ENCODE measurements at regions not wholly inside any gene's neighbourhood (a gene's known extent, or its start where the extent isn't known, plus 50 kb on each side); places are given as distances from the start of the nearest gene placed in this dataset.

- no peak overlapping the region for H3K27ac Mint-ChIP-seq
Observed at GRCh38 chr14:34044373-34044637, 93.4 kb upstream of the EGLN3 start.

GRCh38 chr14:34043627-34044372, 92.9 kb upstream of the EGLN3 start:
- H3K27me3 Mint-ChIP-seq, result no peaks in the 10 kb centered on the region
- CTCF ChIA-PET, result no interaction called here
- TF ChIP-seq CTCF (IDR thresholded peaks at IDR 0.05) (no peak), EZH2 (IDR thresholded peaks at IDR 0.05; ENCODE audit: borderline replicate concordance, insufficient read depth, low read depth, low read length, poor library complexity, severe bottlenecking) (no peak)
- 55% methylated on average over 2 of the region's 4 CpGs for WGBS (ENCODE audit: insufficient coverage)
- H3K36me3 ChIP-seq (replicated peaks in 1 of 2; ENCODE audit: control extremely low read depth in 1 of 2, control insufficient read depth in 1 of 2, extremely low read depth in 1 of 2, insufficient read depth in 2 of 2, low read length in 1 of 2), result no peaks in the 10 kb centered on the region
- no peak overlapping the region for H3K27ac Mint-ChIP-seq
- no peaks in the 10 kb centered on the region for H3K9me3 ChIP-seq (ENCODE audit: control extremely low read depth in 1 of 3, control insufficient read depth in 2 of 3, insufficient read depth in 1 of 3, low read length in 2 of 3)
- H3K4me3 ChIP-seq (ENCODE audit: control extremely low read depth in 1 of 5, extremely low read depth in 1 of 5, insufficient read depth in 1 of 5, low read depth in 2 of 5, low read length in 4 of 5), result no peak overlapping the region
- no peak overlapping the region for H3K4me2 ChIP-seq (replicated peaks; ENCODE audit: low read depth, low read length, poor library complexity, severe bottlenecking)
- H3K27me3 ChIP-seq (replicated peaks in 1 of 4; ENCODE audit: control extremely low read depth in 1 of 4, control insufficient read depth in 3 of 4, insufficient read depth in 4 of 4, low read length in 3 of 4), result no peaks in the 10 kb centered on the region
- H3K4me1 Mint-ChIP-seq, result no peaks in the 10 kb centered on the region
- no peaks in the 10 kb centered on the region for H3K79me2 ChIP-seq (ENCODE audit: control insufficient read depth, insufficient read depth, low read length)
- H3K27ac ChIP-seq (ENCODE audit: low read length in 2 of 2), result no peak overlapping the region
- H3K9ac ChIP-seq (ENCODE audit: low read length), result no peak overlapping the region
- H2AFZ ChIP-seq (ENCODE audit: insufficient read depth, low read depth, low read length, poor library complexity, severe bottlenecking), result no peak overlapping the region
- no peaks in the 10 kb centered on the region for H4K20me1 ChIP-seq (ENCODE audit: control insufficient read depth, insufficient read depth, low read length, poor library complexity, severe bottlenecking)
- no peaks in the 10 kb centered on the region for H3K4me1 ChIP-seq (ENCODE audit: control insufficient read depth in 2 of 2, insufficient read depth in 2 of 2, low read length in 2 of 2)
- ATAC-seq (ENCODE audit: low read depth) (no peak), DNase-seq (no peak)
- intact Hi-C loops (cut with micrococcal nuclease), result no loop called here
- H3K4me3 Mint-ChIP-seq, result no peak overlapping the region
- POLR2A ChIA-PET, result no interaction called here
- H3K9me3 Mint-ChIP-seq (ENCODE audit: insufficient read depth), result no peaks in the 10 kb centered on the region

More at GRCh38 chr14:34044373-34044637, 93.4 kb upstream of the EGLN3 start:
- Histone ChIP-seq H2AFZ (ENCODE audit: insufficient read depth, low read depth, low read length, poor library complexity, severe bottlenecking) (no peak overlapping the region), H3K36me3 (replicated peaks in 1 of 2; ENCODE audit: control extremely low read depth in 1 of 2, control insufficient read depth in 1 of 2, extremely low read depth in 1 of 2, insufficient read depth in 2 of 2, low read length in 1 of 2) (no peaks in the 10 kb centered on the region), H3K9me3 (ENCODE audit: control extremely low read depth in 1 of 3, control insufficient read depth in 2 of 3, insufficient read depth in 1 of 3, low read length in 2 of 3) (no peaks in the 10 kb centered on the region), H3K9ac (ENCODE audit: low read length) (no peak overlapping the region), H3K27me3 (replicated peaks in 1 of 4; ENCODE audit: control extremely low read depth in 1 of 4, control insufficient read depth in 3 of 4, insufficient read depth in 4 of 4, low read length in 3 of 4) (no peaks in the 10 kb centered on the region), H3K79me2 (ENCODE audit: control insufficient read depth, insufficient read depth, low read length) (no peaks in the 10 kb centered on the region), H4K20me1 (ENCODE audit: control insufficient read depth, insufficient read depth, low read length, poor library complexity, severe bottlenecking) (no peaks in the 10 kb centered on the region), H3K4me2 (replicated peaks; ENCODE audit: low read depth, low read length, poor library complexity, severe bottlenecking) (no peak overlapping the region), H3K27ac (ENCODE audit: low read length in 2 of 2) (no peak overlapping the region), H3K4me3 (ENCODE audit: control extremely low read depth in 1 of 5, extremely low read depth in 1 of 5, insufficient read depth in 1 of 5, low read depth in 2 of 5, low read length in 4 of 5) (no peak overlapping the region), H3K4me1 (ENCODE audit: control insufficient read depth in 2 of 2, insufficient read depth in 2 of 2, low read length in 2 of 2) (no peaks in the 10 kb centered on the region)
- 100% methylated on average over 1 of the region's 4 CpGs for WGBS (ENCODE audit: insufficient coverage)
- TF ChIP-seq CTCF (IDR thresholded peaks at IDR 0.05) (no peak), EZH2 (IDR thresholded peaks at IDR 0.05; ENCODE audit: borderline replicate concordance, insufficient read depth, low read depth, low read length, poor library complexity, severe bottlenecking) (no peak)
- H3K27me3 Mint-ChIP-seq, result peaks cover under 1% of the 10 kb centered on the region
- ChIA-PET POLR2A (no interaction called here), CTCF (no interaction called here)
- intact Hi-C loops (cut with micrococcal nuclease), result no loop called here
- no peak overlapping the region for H3K4me3 Mint-ChIP-seq
- no peaks in the 10 kb centered on the region for H3K4me1 Mint-ChIP-seq
- ATAC-seq (ENCODE audit: low read depth), result no peak
- no peaks in the 10 kb centered on the region for H3K9me3 Mint-ChIP-seq (ENCODE audit: insufficient read depth)
- no peak for DNase-seq
